ENCODE measurements at regions not wholly inside any gene's neighbourhood (a gene's known extent, or its start where the extent isn't known, plus 50 kb on each side); places are given as distances from the start of the nearest gene placed in this dataset.
"Not testable (repeated sequence)": the region's sequence is repeated elsewhere in the genome, so short reads cannot be mapped to it uniquely, and the experiment has no call there.

GRCh38 chr3:104257486-104257885, 1109.2 kb upstream of the ALCAM start:
- Histone ChIP-seq H3K9me3 (ENCODE audit: control insufficient read depth, insufficient read depth, low read depth, low read length) (no peaks in the 10 kb centered on the region), H3K36me3 (ENCODE audit: control insufficient read depth, insufficient read depth, low read length) (no peaks in the 10 kb centered on the region), H3K27me3 (ENCODE audit: control insufficient read depth, insufficient read depth, low read length) (no peaks in the 10 kb centered on the region), H3K4me3 (ENCODE audit: low read depth in 2 of 2, low read length in 2 of 2) (no peak overlapping the region), H3K4me1 (ENCODE audit: control insufficient read depth, insufficient read depth, low read length) (no peaks in the 10 kb centered on the region), H3K27ac (ENCODE audit: low read length) (no peak overlapping the region)
- in situ Hi-C loops (cut with HindIII; ENCODE audit: low pct_unique_long_range_greater_than_20kb, low sequenced_read_pairs) = no loop called here
- no TSS peak for BruUV-seq (replicated peaks)
- CTCF ChIA-PET = no interaction called here
- POLR2A ChIA-PET = no interaction called here
- intact Hi-C loops (cut with micrococcal nuclease; ENCODE audit: unreplicated experiment) = no loop called here
- ATAC-seq (no peak), DNase-seq (ENCODE audit: low read depth, low spot score) (no peak)
- TF ChIP-seq TCF7L2 (IDR thresholded peaks at IDR 0.05; ENCODE audit: low read depth, low read length) = no peak
- no peak for TF ChIP-seq CTCF (IDR thresholded peaks at IDR 0.05)
- no peak for TF ChIP-seq POLR2AphosphoS5 (IDR thresholded peaks at IDR 0.05; ENCODE audit: low read depth, low read length)
- TF ChIP-seq REST (IDR thresholded peaks at IDR 0.05; ENCODE audit: insufficient read depth in 1 of 2, low read depth in 2 of 2, low read length in 1 of 2) = no peak
- no peak for TF ChIP-seq SIN3A (IDR thresholded peaks at IDR 0.05; ENCODE audit: borderline replicate concordance, insufficient read depth, low read depth, low read length)

GRCh38 chr3:104263477-104263876, 1103.2 kb upstream of the ALCAM start:
- ChIA-PET CTCF (no interaction called here), POLR2A (no interaction called here)
- in situ Hi-C loops (cut with HindIII; ENCODE audit: low pct_unique_long_range_greater_than_20kb, low sequenced_read_pairs) = no loop called here
- Histone ChIP-seq H3K36me3 (ENCODE audit: control insufficient read depth, insufficient read depth, low read length) (no peaks in the 10 kb centered on the region), H3K27ac (ENCODE audit: low read length) (no peak overlapping the region), H3K4me1 (ENCODE audit: control insufficient read depth, insufficient read depth, low read length) (no peaks in the 10 kb centered on the region), H3K9me3 (ENCODE audit: control insufficient read depth, insufficient read depth, low read depth, low read length) (no peaks in the 10 kb centered on the region), H3K4me3 (ENCODE audit: low read depth in 2 of 2, low read length in 2 of 2) (no peak overlapping the region), H3K27me3 (ENCODE audit: control insufficient read depth, insufficient read depth, low read length) (no peaks in the 10 kb centered on the region)
- DNase-seq (ENCODE audit: low read depth, low spot score) (no peak), ATAC-seq (no peak)
- intact Hi-C loops (cut with micrococcal nuclease; ENCODE audit: unreplicated experiment) = no loop called here
- no peak for TF ChIP-seq TCF7L2 (IDR thresholded peaks at IDR 0.05; ENCODE audit: low read depth, low read length)
- TF ChIP-seq CTCF (IDR thresholded peaks at IDR 0.05) = no peak
- no peak for TF ChIP-seq REST (IDR thresholded peaks at IDR 0.05; ENCODE audit: insufficient read depth in 1 of 2, low read depth in 2 of 2, low read length in 1 of 2)
- TF ChIP-seq SIN3A (IDR thresholded peaks at IDR 0.05; ENCODE audit: borderline replicate concordance, insufficient read depth, low read depth, low read length) = no peak
- no peak for TF ChIP-seq POLR2AphosphoS5 (IDR thresholded peaks at IDR 0.05; ENCODE audit: low read depth, low read length)
- BruUV-seq (replicated peaks) = no TSS peak

- ATAC-seq; intact Hi-C loops (cut with micrococcal nuclease; ENCODE audit: unreplicated experiment); H3K27me3 ChIP-seq (ENCODE audit: control insufficient read depth, insufficient read depth, low read length); in situ Hi-C loops (cut with HindIII; ENCODE audit: low pct_unique_long_range_greater_than_20kb, low sequenced_read_pairs); H3K4me1 ChIP-seq (ENCODE audit: control insufficient read depth, insufficient read depth, low read length); CTCF ChIA-PET; H3K27ac ChIP-seq (ENCODE audit: low read length); DNase-seq (ENCODE audit: low read depth, low spot score); BruUV-seq (replicated peaks); H3K36me3 ChIP-seq (ENCODE audit: control insufficient read depth, insufficient read depth, low read length); H3K9me3 ChIP-seq (ENCODE audit: control insufficient read depth, insufficient read depth, low read depth, low read length); POLR2A ChIA-PET; H3K4me3 ChIP-seq (ENCODE audit: low read depth in 2 of 2, low read length in 2 of 2): not testable (repeated sequence)
Observed at GRCh38 chr3:104266219-104266618, 1100.5 kb upstream of the ALCAM start.
